Astrocyte (in vitro differentiated cells and primary cell): ENCODE measurements at regions not wholly inside any gene's neighbourhood (a gene's known extent, or its start where the extent isn't known, plus 50 kb on each side); places are given as distances from the start of the nearest gene placed in this dataset.

Experiments used
- CTCF ChIP-seq: IDR thresholded peaks from 2 replicates; pipeline ENCODE4 v1.5.1; 2011; ENCODE audit warnings: low read depth, mild to moderate bottlenecking, inconsistent platforms, low read length, moderate library complexity; ENCODE audit not compliant: insufficient read depth
- EZH2 ChIP-seq: IDR thresholded peaks from 2 replicates; pipeline ENCODE4 v1.6.1; 2012; ENCODE audit warnings: mild to moderate bottlenecking, low read length, inconsistent platforms; ENCODE audit not compliant: insufficient read depth

- no peak for TF ChIP-seq CTCF
- no peak for TF ChIP-seq EZH2
These were observed 116.4 kb upstream of the COL5A1 start for GRCh38 chr9:134525070-134525815.
